ENCODE measurements at regions not wholly inside any gene's neighbourhood (a gene's known extent, or its start where the extent isn't known, plus 50 kb on each side); places are given as distances from the start of the nearest gene placed in this dataset.

- TF ChIP-seq EZH2 (IDR thresholded peaks at IDR 0.05; ENCODE audit: insufficient read depth, poor library complexity, severe bottlenecking) = no peak
- TF ChIP-seq EZH2phosphoT487 (IDR thresholded peaks at IDR 0.05; ENCODE audit: insufficient read depth, low read depth) = no peak
These were observed 81.4 kb upstream of the MYLIP start for GRCh38 chr6:16047435-16047990.

Measured in GM23248 (cell line).